HG03108 (cell line): ENCODE measurements at regions not wholly inside any gene's neighbourhood (a gene's known extent, or its start where the extent isn't known, plus 50 kb on each side); places are given as distances from the start of the nearest gene placed in this dataset.
"Not testable (repeated sequence)": the region's sequence is repeated elsewhere in the genome, so short reads cannot be mapped to it uniquely, and the experiment has no call there.

ENCODE experiments used
- ATAC-seq: cut with Tn5 transposase; IDR thresholded peaks from one replicate; pipeline ENCODE4 v1.9.1; 2021; ENCODE audit warnings: moderate library complexity; ENCODE audit not compliant: unreplicated experiment

DNA sequence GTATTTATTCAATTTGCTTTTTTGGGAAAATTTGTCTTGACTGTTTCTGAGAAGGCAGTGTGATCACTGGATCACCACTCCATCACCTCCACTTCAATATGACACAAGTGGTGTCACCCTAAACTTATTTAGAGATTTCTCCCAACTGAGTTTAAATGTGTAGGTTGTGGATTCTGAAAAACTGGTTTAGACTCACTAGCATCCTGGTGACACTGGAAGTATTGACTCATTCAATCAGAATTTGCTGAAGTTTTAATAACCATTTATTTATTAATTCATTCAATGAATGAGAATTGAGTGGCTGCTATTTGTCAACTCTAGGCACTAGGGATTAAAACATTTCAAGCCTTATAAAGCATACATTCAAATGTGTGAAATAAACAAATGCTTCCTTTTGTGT, 819.1 kb upstream of the EPHA5 start:
- ATAC-seq = no peak

- no peak for ATAC-seq
These were observed 815.8 kb upstream of the EPHA5 start for GRCh38 chr4:66486068-66486467.

DNA sequence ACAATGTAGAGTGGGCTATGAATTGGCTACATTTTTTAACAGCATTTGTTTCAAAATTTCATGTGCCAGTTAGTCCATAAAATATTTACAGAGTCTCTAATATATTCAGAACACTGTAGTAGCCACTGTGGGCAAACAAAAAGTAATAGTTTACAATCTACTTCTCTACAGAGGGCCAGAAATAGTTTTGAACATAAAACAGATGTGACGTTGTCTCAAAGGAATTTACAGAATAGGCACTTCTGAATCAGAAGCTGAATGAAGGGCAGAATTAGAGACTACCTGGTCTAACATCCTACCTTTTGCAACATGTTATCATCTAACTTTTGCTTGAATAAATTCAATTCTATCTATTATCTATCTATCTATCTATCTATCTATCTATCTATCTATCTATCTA, 811.9 kb upstream of the EPHA5 start:
- no peak for ATAC-seq

- no peak for ATAC-seq
These were observed 805.3 kb upstream of the EPHA5 start for GRCh38 chr4:66475596-66475995.

GRCh38 chr4:66465111-66465510, 794.8 kb upstream of the EPHA5 start:
- no peak for ATAC-seq

GRCh38 chr4:66462890-66463289, 792.6 kb upstream of the EPHA5 start:
- not testable (repeated sequence) for ATAC-seq

DNA sequence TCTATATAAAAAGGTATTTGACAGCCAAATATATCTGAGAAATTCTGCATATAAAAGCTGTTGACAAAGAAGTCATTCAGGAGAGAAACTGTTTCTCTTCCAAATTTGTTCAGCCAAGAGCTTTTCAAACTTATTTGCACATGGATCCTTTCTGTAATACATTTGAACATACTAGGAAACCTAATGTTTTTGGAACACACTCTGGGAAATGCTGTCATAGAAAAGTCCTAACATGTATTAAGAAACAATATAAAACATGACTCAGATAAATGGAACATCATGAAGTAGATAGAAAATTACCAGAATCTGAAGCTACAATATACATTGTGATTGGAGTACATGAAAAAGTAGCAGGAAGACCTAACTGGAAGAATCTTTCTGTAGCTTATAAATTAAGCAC, 781.5 kb upstream of the EPHA5 start:
- no peak for ATAC-seq

- no peak for ATAC-seq
These were observed 772.7 kb upstream of the EPHA5 start for GRCh38 chr4:66443008-66443407.

DNA sequence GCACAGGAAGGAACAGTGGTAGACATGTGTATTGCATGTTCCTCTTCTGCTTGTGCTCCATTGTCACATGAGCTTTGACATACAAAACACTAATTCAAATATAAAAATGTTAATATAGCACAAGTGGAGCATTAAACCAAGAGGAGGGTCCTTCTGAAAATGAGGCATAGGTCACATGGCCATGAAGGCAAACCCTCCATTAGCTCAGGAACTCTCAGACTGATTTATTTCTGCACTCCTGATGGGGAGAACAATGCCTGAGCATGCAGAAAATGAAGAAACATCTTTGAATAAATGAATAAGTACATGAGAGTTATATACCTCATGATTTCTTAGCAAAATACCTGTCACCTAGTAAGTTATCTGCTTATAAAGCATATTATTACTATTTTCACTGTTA, 769.2 kb upstream of the EPHA5 start:
- ATAC-seq = no peak

- ATAC-seq = no peak
These were observed 763.4 kb upstream of the EPHA5 start for GRCh38 chr4:66433706-66434105.

DNA sequence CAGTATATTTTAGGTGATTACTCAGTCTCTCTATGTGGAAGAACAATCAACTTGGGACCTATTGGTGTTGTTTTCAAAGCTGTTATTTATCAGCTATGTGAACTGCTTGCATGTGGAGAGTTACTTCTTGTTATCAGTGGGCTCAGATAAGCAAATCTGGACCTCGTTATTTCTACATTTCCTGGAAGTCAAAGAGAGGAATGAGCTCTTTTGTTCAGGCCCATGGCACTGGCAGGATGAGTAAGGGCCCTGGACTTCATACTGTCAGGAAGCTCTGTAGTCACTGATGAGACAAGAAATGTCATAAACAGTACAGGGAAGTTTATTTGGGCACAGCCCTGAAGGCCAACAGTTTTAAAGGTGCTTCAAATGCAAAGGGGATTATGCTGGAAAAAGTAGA, 760.6 kb upstream of the EPHA5 start:
- ATAC-seq = no peak

- no peak for ATAC-seq
These were observed 759.0 kb upstream of the EPHA5 start for GRCh38 chr4:66429276-66429675.

DNA sequence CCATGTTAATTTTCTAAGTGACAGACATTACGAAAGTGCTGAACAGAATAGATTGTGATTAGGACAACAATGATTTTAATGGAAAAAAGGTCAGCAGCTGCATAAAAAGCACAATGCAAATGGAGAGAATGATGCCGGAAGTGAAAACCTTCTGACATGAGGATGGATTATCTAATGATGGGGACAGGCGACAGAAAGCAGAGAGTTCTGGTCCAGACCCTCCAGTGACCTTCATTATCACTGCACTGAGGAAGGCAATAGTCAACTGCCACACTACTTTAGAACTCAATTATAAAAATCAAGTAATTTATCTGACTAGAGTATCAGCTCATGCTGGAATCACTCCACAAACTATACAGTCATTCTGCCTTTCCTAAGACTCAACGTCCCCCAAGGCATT, 746.1 kb upstream of the EPHA5 start:
- ATAC-seq = no peak

DNA sequence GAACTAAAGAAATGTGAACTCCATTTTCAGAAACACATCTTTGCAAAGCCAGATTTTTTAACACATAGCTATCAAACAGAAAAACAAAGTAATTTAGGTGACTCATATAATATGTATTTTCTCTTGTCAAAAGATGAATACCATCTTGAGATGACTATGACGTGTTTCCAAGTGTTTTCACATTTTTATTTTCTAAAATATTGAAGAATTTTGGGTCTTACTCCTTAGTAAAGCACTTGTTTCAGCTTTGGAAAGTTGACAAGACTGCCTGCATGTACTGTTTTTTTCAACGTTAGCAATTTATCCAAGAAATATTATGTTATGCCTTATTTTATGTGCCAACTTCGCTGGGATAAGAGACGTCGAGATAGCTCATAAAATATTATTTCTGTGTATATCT, 733.9 kb upstream of the EPHA5 start:
- ATAC-seq = no peak

- no peak for ATAC-seq
These were observed 706.6 kb upstream of the EPHA5 start for GRCh38 chr4:66376921-66377320.

GRCh38 chr4:66376396-66376795, 706.1 kb upstream of the EPHA5 start:
- ATAC-seq = no peak

GRCh38 chr4:66373268-66373667, 703.0 kb upstream of the EPHA5 start:
- no peak for ATAC-seq

DNA sequence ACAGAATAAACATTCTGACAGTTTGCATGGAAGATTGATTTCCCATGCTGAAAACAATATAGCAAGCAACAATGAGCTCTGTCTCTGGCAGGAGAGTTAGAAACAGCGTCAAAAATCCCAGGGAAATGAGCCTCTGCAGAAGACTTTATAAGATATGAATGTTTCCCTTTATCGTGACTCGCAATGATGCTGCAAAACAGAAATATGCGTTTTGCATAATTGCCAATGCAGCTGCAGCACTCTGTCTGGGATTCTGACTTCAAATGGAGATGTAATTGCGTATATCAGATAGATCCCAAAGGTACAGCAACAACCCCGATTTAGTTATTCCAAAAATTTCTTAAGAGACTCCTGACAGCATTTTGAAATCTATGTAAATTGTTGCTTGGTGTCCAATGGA, 702.4 kb upstream of the EPHA5 start:
- ATAC-seq = no peak

DNA sequence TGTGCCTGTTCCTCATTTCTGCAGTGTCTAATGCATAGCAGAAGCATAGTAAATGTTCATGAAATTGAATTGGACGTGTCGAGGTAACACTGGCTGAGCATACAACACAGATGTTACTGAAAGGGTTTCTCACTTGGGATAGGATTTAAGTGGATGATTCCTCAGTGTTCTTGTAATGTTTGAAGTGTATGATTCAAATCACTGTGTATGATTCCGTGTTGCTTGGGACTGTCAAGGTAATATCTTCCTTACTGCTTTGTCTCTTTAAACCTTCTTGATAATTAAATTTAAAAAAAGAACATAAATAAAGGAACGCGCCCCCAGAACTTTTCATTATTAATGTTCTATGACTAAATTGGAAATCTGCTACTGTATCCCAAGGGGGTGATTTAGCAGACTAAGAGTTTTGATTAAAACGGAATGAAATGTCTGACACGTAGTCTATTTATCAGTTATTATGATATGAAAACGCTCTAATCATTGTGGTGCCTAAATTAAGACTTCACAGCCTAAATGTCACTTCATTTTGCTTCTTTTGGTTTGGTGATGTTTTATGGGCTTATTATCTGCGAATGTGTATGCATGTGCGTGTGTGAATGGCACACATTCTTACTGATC, 696.9 kb upstream of the EPHA5 start:
- no peak for ATAC-seq

DNA sequence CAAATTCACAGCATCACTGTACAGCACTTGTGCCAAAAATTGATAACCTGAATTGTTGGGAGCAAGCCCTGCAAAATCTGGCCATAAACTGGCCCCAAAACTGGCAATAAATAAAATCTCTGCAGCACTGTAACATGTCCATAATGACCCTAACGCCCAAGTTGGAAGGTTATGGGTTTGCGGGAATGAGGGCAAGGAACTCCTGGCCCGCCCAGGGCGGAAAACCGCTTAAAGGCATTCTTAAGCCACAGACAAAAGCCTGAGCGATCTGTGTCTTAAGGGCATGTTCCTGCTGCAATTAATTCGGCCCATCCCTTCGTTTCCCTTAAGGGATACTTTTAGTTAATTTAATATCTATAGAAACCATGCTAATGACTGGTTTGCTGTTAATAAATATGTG, 690.1 kb upstream of the EPHA5 start:
- ATAC-seq = not testable (repeated sequence)

GRCh38 chr4:66357316-66357715, 687.0 kb upstream of the EPHA5 start:
- ATAC-seq = no peak

DNA sequence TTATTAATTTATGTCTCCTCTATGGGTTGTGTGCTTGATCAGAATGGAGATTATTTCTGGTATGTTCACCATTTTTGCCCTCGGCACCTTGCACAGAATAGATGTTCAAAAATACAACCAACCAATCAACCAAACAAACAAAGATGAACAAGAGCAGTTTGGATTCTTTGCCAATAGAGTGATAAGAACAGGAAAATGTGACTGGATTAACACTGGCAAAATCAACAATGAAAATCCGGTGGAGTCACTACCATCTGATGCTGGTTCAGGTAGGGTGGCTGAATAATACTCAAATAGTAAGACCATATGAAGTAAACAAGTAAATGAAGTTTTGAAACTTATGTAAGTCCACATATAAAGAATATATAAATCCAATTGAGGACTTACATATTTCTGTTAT, 685.0 kb upstream of the EPHA5 start:
- no peak for ATAC-seq

- no peak for ATAC-seq
These were observed 681.5 kb upstream of the EPHA5 start for GRCh38 chr4:66351761-66352160.
